IMR-90 (cell line): ENCODE measurements at regions not wholly inside any gene's neighbourhood (a gene's known extent, or its start where the extent isn't known, plus 50 kb on each side); places are given as distances from the start of the nearest gene placed in this dataset.
A peak's percentile ranks its signal among the peaks of the same experiment; 100 is the strongest.

Experiments
- ATAC-seq: fragments of 200-7000 bp; cut with Tn5 transposase; 2 replicates; pipeline ENCODE4 v1.9.1; 2020; ENCODE audit warnings: low read depth, mild to moderate bottlenecking, moderate library complexity
- BruUV-seq: library from RNA; stranded (reverse); fragments of 400-500 nt; replicated peaks from 2 replicates; lab custom pipeline; 2021; lab: Mats Ljungman, UMichigan
- CTCF ChIA-PET: fragments of 300-600 bp; formaldehyde crosslinking; extraction: SDS; loops from one replicate; lab custom pipeline; 2021; ENCODE audit warnings: antibody characterized with exemption; lab: Yijun Ruan, JAX
- POLR2A ChIA-PET: fragments of 300-600 bp; sonication (Branson Sonifier 250); formaldehyde crosslinking; loops from one replicate; lab custom pipeline; 2022; ENCODE audit warnings: antibody characterized with exemption; ENCODE audit not compliant: unreplicated experiment; lab: Charles Lee
- DNase-seq: peaks from one replicate; pipeline ENCODE4 v3.0.0; 2013
- H2AFZ ChIP-seq: replicated peaks from 2 replicates; pipeline ENCODE3; 2013; ENCODE audit warnings: low read length, mild to moderate bottlenecking; ENCODE audit not compliant: poor library complexity
- H2AK5ac ChIP-seq: 2 replicates; pipeline ENCODE4 v1.6.1; 2013; ENCODE audit warnings: low read depth, low read length, inconsistent platforms
- H2AK9ac ChIP-seq: replicated peaks from 2 replicates; pipeline ENCODE3; 2013; ENCODE audit warnings: mild to moderate bottlenecking, low read depth, low read length, moderate library complexity; ENCODE audit not compliant: poor library complexity
- H2BK120ac ChIP-seq: 2 replicates; pipeline ENCODE4 v1.6.1; 2013; ENCODE audit warnings: low read depth, low read length, inconsistent platforms
- H2BK15ac ChIP-seq: 3 replicates; pipeline ENCODE4 v1.6.1; 2013; ENCODE audit warnings: low read depth, low read length, inconsistent platforms
- H2BK20ac ChIP-seq: 2 replicates; pipeline ENCODE4 v1.6.1; 2013; ENCODE audit warnings: low read depth, mild to moderate bottlenecking, inconsistent platforms, low read length, moderate library complexity
- H2BK5ac ChIP-seq: 2 replicates; pipeline ENCODE4 v1.6.1; 2013; ENCODE audit warnings: mild to moderate bottlenecking, low read depth, low read length, inconsistent platforms; ENCODE audit not compliant: poor library complexity, severe bottlenecking
- H3K14ac ChIP-seq: replicated peaks from 2 replicates; pipeline ENCODE4 v1.6.1; 2013; ENCODE audit warnings: low read depth, low read length, inconsistent platforms
- H3K18ac ChIP-seq: 2 replicates; pipeline ENCODE4 v1.6.1; 2013; ENCODE audit warnings: low read depth, low read length, control low read depth
- H3K23ac ChIP-seq: 2 replicates; pipeline ENCODE4 v1.6.1; 2013; ENCODE audit warnings: low read depth, low read length, inconsistent platforms
- H3K27ac ChIP-seq: 2 replicates; pipeline ENCODE4 v1.5.1; 2013; ENCODE audit warnings: mild to moderate bottlenecking, control low read depth, low read length; ENCODE audit not compliant: insufficient read depth
- H3K27me3 ChIP-seq: 2 replicates; pipeline ENCODE4 v1.6.1; 2013; ENCODE audit warnings: low read length; ENCODE audit not compliant: control insufficient read depth, insufficient read depth
- H3K36me3 ChIP-seq: 2 replicates; pipeline ENCODE4 v1.6.1; 2013; ENCODE audit warnings: low read length, mixed read lengths; ENCODE audit not compliant: control insufficient read depth, insufficient read depth
- H3K4ac ChIP-seq: 2 replicates; pipeline ENCODE4 v1.6.1; 2013; ENCODE audit warnings: low read depth, low read length, inconsistent platforms
- H3K4me1 ChIP-seq: 2 replicates; pipeline ENCODE4 v1.6.1; 2013; ENCODE audit warnings: low read length, mixed read lengths; ENCODE audit not compliant: control insufficient read depth, insufficient read depth
- H3K4me2 ChIP-seq: 2 replicates; pipeline ENCODE4 v1.6.1; 2013; ENCODE audit warnings: low read depth, mild to moderate bottlenecking, control low read depth, low read length, moderate library complexity
- H3K4me3 ChIP-seq: 2 replicates; pipeline ENCODE4 v1.5.1; 2013; ENCODE audit warnings: low read depth, mild to moderate bottlenecking, control low read depth, low read length, moderate library complexity; ENCODE audit not compliant: insufficient read depth
- H3K56ac ChIP-seq: 2 replicates; pipeline ENCODE4 v1.6.1; 2013; ENCODE audit warnings: low read length, inconsistent platforms; ENCODE audit not compliant: insufficient read depth; ENCODE audit errors: extremely low read depth
- H3K79me1 ChIP-seq, 2 experiments: 2 replicates each; pipeline ENCODE4 v1.6.1; 2013; ENCODE audit warnings: low read length in 2 of 2, inconsistent platforms in 1 of 2, low read depth in 1 of 2
- H3K9ac ChIP-seq: 2 replicates; pipeline ENCODE4 v1.6.1; 2013; ENCODE audit warnings: low read depth, low read length, control low read depth
- H3K9me1 ChIP-seq: 2 replicates; pipeline ENCODE4 v1.6.1; 2013; ENCODE audit warnings: low read length, inconsistent platforms; ENCODE audit not compliant: insufficient read depth
- H3K9me3 ChIP-seq: 2 replicates; pipeline ENCODE4 v1.6.1; 2013; ENCODE audit warnings: low read length; ENCODE audit not compliant: control insufficient read depth, insufficient read depth
- H4K20me1 ChIP-seq: 2 replicates; pipeline ENCODE4 v1.6.1; 2013; ENCODE audit warnings: low read length, inconsistent platforms; ENCODE audit not compliant: insufficient read depth
- H4K5ac ChIP-seq: 2 replicates; pipeline ENCODE4 v1.6.1; 2013; ENCODE audit warnings: mild to moderate bottlenecking, low read depth, low read length, control low read depth
- H4K8ac ChIP-seq, 2 experiments: 2 replicates each; pipeline ENCODE4 v1.6.1; 2013; ENCODE audit warnings: low read depth in 2 of 2, low read length in 2 of 2, control low read depth in 1 of 2, inconsistent platforms in 1 of 2
- H4K91ac ChIP-seq: 2 replicates; pipeline ENCODE4 v1.6.1; 2013; ENCODE audit warnings: low read depth, low read length, inconsistent platforms; ENCODE audit not compliant: insufficient read depth
- BHLHE40 ChIP-seq: fragments of 150-350 bp; IDR thresholded peaks from 2 replicates; pipeline ENCODE4 v1.6.1; 2016; ENCODE audit warnings: mild to moderate bottlenecking, low read depth, low read length
- CEBPB ChIP-seq: IDR thresholded peaks from 2 replicates; pipeline ENCODE4 v1.6.1; 2012; ENCODE audit warnings: low read depth, low read length, improper control_type of control experiment
- CHD1 ChIP-seq: IDR thresholded peaks from 2 replicates; pipeline ENCODE4 v1.6.1; 2012; ENCODE audit warnings: low read depth, low read length, improper control_type of control experiment
- FOS ChIP-seq: fragments of 150-350 bp; IDR thresholded peaks from 2 replicates; pipeline ENCODE4 v1.6.1; 2016; ENCODE audit warnings: low read depth, low read length
- MAFK ChIP-seq: IDR thresholded peaks from 2 replicates; pipeline ENCODE4 v1.6.1; 2012; ENCODE audit warnings: low read depth, low read length, improper control_type of control experiment
- MXI1 ChIP-seq: IDR thresholded peaks from 2 replicates; pipeline ENCODE4 v1.6.1; 2012; ENCODE audit warnings: low read depth, mild to moderate bottlenecking, low read length, moderate library complexity, borderline replicate concordance
- NFE2L2 ChIP-seq: fragments of 150-350 bp; IDR thresholded peaks from 2 replicates; pipeline ENCODE4 v1.6.1; 2016; ENCODE audit warnings: low read depth, mild to moderate bottlenecking, low read length
- POLR2A ChIP-seq: IDR thresholded peaks from 2 replicates; pipeline ENCODE4 v1.6.1; 2012; ENCODE audit warnings: mild to moderate bottlenecking, low read depth, low read length
- RFX5 ChIP-seq: IDR thresholded peaks from 2 replicates; pipeline ENCODE4 v1.8.0; 2012; ENCODE audit warnings: low read depth, mild to moderate bottlenecking, low read length, moderate library complexity
- SMC3 ChIP-seq: fragments of 150-350 bp; IDR thresholded peaks from 2 replicates; pipeline ENCODE4 v1.6.1; 2016; ENCODE audit warnings: low read depth, mild to moderate bottlenecking, antibody characterized with exemption, low read length, moderate library complexity
- WGBS, 2 experiments: methylation state at CpG; one replicate each; pipeline versions ENCODE4 v1.1.5 to v1.1.7; 2013; ENCODE audit warnings: missing lambda C conversion rate in 2 of 2; ENCODE audit not compliant: insufficient read length in 1 of 2; ENCODE audit errors: extremely low coverage in 2 of 2; 5-methylcytosine and 5-hydroxymethylcytosine counted together
- dilution Hi-C: fragments of 300-500 bp; cut with HindIII; formaldehyde crosslinking; loops from one replicate; pipeline ENCODE4 v1.14.3; 2018; ENCODE audit warnings: low sequenced_read_pairs; ENCODE audit not compliant: unreplicated experiment
- in situ Hi-C: fragments of 300-500 bp; cut with MboI; formaldehyde crosslinking; loops from 3 replicates; pipeline ENCODE4 v1.14.3; 2019; ENCODE audit warnings: low sequenced_read_pairs, inconsistent platforms, mixed read lengths
- intact Hi-C: fragments of 100-400 bp; cut with micrococcal nuclease; formaldehyde crosslinking; loops from 2 replicates; pipeline ENCODE4 v1.10.0; 2022

GRCh38 chr9:22211588-22212360, 202.7 kb upstream of the CDKN2B start:
- ChIA-PET CTCF (interaction anchor here (0.9 to 1.5 kb wide), 2 partner anchors 92 to 174 kb away, joined by 8 to 11 read pairs; no protein-coding TSS in a partner anchor), POLR2A (interaction anchor here (0.6 kb wide), 3 partner anchors 53 to 764 kb away, joined by 7 to 10 read pairs (median 7); no protein-coding TSS in a partner anchor)
- H2AFZ ChIP-seq: no peak overlapping the region
- H3K4ac ChIP-seq: peak overlapping the region; percentile 55; the same call in 1 of the 2 replicates
- H4K8ac ChIP-seq: peak overlapping the region in 1 of 2 experiments; percentile 15; a peak in 1 of 4 replicates
- intact Hi-C loops (no loop called here), in situ Hi-C loops (no loop called here), dilution Hi-C loops (no loop called here)
- no peak overlapping the region for H3K14ac ChIP-seq
- TF ChIP-seq FOS (peak; percentile 94), SMC3 (no peak), MXI1 (no peak), BHLHE40 (peak; percentile 64; the same call in 1 of the 2 replicates), CEBPB (peak; percentile 19; the same call in 1 of the 2 replicates), RFX5 (no peak), POLR2A (no peak), CHD1 (no peak), NFE2L2 (0 out of 2 replicates have a peak, but pooled peaks have one; percentile 9), MAFK (no peak)
- ATAC-seq (peak; percentile 88), DNase-seq (peak; percentile 93)
- H2AK9ac ChIP-seq: no peak overlapping the region
- peaks cover 6% of the 10 kb centered on the region; the same call in 1 of the 2 replicates for H3K4me1 ChIP-seq
- no CpG with 5 or more reads among the region's 4 CpGs for WGBS, 2 experiments
- BruUV-seq: no TSS peak
- H3K27me3 ChIP-seq: no peaks in the 10 kb centered on the region
- peak overlapping the region; percentile 17; the same call in 1 of the 3 replicates for H2BK15ac ChIP-seq
- H2BK120ac ChIP-seq: peak overlapping the region; percentile 33; the same call in 1 of the 2 replicates
- no peak overlapping the region for H2AK5ac ChIP-seq
- H3K56ac ChIP-seq: no peak overlapping the region
- H3K4me3 ChIP-seq: no peak overlapping the region
- H3K4me2 ChIP-seq: peak overlapping the region; percentile 14; the same call in 1 of the 2 replicates
- peak overlapping the region; percentile 46; the same call in 1 of the 2 replicates for H3K18ac ChIP-seq
- peak overlapping the region; percentile 59 for H2BK20ac ChIP-seq
- no peak overlapping the region for H3K9ac ChIP-seq
- H3K27ac ChIP-seq: peak overlapping the region; percentile 0; the same call in 1 of the 2 replicates
- peak overlapping the region; percentile 19; the same call in 1 of the 2 replicates for H3K23ac ChIP-seq
- H3K9me3 ChIP-seq: no peaks in the 10 kb centered on the region
- H2BK5ac ChIP-seq: peak overlapping the region; percentile 55
- H4K5ac ChIP-seq: no peak overlapping the region
- H4K91ac ChIP-seq: no peak overlapping the region
- H3K9me1 ChIP-seq: no peaks in the 10 kb centered on the region
- no peaks in the 10 kb centered on the region for H3K79me1 ChIP-seq
- no peaks in the 10 kb centered on the region for H4K20me1 ChIP-seq
- no peaks in the 10 kb centered on the region for H3K36me3 ChIP-seq
